Fibroblast of skin of scalp (primary cell): ENCODE measurements at regions not wholly inside any gene's neighbourhood (a gene's known extent, or its start where the extent isn't known, plus 50 kb on each side); places are given as distances from the start of the nearest gene placed in this dataset.

Source experiments
- DNase-seq: peaks from one replicate; pipeline ENCODE4 v3.0.0-alpha.2; 2013

DNA sequence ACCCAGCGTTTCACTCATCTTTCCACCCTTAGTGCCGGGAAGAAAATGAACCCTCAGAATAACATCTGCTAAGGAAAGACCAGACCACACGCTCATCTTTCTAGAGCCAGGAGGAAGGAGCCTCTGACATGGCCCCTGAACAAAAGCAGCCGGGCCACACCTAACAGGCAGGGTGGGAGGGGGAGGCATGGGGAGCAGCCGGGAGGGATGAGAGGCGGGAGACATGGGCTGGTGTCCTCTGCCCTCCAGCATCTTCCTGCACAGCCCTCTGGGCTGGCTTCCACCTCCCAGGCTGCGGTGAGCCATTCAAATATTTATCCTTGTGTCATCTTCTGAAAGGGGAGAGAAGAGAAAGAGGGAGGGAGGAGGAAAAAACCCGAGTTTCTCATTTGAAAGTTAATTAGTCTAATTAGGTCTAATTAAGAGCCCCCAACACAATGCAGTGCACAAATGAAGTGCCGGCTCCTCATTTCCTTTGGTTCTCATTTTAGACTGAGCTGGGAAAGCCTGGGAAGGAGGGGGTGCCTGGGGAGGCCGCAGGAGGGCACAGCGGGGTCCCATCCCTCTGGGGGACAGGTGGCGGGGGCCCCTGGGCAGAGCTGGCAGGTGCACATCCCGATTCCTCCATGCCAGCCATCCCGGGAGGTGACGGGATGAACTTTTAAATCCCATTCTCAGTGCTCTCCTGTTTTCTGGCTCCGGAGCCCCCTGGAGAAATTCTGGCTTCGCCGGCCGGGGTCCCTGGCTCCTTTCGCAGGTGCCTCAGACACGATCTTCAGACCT lies 90.5 kb downstream of the ENGASE start:
- no peak for DNase-seq

DNA sequence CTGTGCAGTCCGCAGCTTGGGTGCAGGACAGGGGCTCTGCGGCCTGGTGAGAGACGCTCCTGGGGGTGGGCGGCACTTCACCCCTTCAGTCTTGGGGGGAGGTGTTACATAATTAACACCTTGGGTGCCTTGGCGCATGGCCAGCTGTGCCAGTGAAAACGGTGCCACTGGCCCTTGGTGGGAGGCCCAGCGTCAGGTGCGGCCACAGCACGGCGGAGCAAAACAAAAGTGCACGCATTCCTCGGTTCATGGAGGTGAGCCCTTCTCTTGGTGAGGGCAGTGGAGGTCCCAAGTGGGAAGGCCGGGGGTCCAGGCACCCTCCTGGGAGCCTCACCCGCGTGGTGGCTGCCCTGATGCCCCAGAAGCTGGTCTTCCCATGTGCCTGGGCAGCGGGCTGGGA lies 89.8 kb downstream of the ENGASE start:
- DNase-seq: no peak

DNA sequence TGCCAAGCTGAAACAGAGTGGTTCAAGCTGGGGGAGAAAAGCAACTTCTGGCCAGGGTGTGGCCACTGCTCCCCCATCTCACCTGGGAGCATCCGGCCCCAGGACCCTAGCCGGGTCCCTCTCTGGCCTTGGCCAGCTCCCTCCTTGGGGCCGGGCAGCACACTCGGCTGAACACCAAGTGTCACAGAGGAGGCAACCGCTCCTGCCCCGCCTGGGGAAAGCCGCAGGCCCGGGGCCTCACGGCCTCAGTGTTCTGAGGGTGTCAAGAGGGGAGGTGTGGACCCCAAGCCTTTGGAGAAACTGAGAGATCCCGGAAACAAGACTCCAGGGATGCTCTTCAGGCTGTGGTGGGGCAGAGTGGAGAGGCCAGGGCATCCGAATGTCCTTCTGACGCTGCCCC lies 88.4 kb downstream of the ENGASE start:
- no peak for DNase-seq

DNA sequence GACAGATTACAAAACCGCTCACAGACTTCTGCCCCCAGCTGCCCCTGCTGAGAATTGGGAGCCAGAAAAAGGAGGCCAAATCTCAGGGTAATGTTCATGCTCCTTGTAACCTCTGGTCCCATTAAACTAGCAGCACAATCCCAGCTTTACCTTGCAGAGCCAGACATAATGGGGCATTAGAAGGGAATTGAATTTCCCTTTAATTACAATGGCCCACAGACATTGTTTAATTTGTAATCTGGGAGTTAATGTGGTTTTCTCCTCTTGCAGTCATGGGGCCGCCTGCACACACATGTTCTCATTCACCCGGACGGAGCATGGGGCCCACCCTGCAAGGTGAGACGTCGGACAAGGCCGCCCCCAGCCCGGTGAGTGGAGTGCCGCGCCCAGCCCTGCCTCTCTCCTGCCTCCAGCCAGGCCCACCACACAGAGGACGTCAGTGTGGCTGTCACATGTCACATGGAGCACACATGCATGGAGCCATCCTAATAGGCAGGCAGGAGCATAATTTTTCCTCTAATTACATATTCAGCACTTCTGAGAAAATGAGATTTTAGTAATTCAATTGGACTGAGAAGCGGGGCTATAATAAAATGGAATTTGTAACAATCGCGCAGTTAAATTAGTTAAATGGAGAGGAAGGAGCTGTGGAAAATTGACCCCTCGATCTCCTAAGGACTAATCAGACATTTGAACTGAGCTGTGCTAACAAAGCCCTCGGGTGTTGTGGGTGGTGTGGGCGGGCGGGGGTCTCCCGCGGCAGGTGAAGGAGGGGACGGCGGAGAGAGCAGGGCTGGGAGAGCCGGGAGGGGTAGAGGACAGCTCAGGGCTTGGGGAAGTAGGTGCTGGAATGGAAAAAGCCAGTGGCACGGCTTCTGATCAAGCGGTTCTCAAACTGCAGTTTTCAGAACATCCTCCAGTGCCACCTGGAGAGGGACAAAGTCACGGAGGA lies 87.7 kb downstream of the ENGASE start:
- no peak for DNase-seq

DNA sequence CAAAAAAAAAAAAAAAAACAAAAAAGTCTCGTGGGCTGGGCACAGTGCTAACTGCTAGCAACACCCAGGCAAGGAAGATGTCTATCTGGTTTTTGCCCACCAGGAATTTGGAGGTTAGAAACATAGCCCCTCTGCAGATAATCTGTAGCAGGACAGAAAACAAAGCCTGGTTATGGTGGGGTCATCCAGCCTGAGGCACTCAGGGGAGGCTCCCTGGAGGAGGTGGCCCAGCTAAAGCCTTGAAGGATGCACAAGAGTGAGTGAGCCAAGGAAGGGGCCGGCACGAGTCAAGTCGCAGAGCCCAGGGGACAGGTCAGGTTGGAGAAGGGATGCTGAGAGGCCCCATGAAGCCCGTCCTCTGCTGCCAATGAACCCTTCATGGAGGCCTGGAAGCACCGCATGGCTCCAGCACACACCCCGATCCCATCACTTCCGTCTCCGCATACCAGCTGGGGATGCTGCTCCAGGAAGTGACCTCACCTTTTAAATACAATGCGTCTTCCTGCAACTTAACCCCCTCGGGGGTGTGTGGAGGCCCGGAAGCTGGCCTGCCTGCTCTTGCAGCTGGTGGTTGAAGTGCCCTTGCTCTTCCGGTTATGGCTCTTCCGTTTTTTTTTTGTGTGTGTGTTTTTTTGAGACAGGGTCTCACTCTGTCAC lies 86.5 kb downstream of the ENGASE start:
- peak; percentile 7 for DNase-seq

DNA sequence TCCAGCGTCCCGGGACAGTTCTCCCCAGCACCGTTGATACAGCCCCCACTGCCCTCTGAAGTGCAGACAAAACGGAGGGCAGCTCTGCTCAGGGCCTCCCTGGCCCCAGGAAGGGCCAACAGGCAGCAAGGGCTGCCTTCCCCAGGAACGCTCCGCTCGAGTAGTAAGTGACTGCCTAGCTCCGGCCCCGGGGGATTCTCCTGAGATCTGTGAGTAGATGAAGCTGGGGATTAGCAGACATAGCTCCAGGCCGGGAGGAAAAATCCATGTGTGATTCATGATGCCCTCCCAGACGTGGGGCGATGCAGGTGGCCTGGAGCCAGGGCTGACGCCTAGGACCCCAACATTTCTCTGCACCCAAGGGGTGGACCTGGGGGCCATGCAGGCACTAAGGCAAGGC lies 85.3 kb downstream of the ENGASE start:
- no peak for DNase-seq

DNA sequence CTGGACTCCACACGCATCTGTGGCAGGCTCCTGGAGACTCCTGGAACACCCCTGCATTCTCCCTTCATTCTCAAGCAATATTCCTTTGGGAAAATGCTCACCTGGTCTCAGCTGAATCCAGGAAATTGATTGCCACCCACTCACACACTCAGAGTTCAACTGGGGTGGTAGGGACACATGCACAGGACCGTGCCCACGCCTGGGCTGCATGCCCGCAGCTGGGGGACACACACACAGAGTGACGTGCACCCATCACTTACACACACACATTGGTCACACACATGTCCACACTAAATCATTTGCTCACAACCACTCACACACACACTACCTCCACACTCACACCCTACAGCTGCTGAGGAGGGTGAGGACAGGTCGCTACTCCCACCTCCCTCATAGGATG lies 84.8 kb downstream of the ENGASE start:
- no peak for DNase-seq

DNA sequence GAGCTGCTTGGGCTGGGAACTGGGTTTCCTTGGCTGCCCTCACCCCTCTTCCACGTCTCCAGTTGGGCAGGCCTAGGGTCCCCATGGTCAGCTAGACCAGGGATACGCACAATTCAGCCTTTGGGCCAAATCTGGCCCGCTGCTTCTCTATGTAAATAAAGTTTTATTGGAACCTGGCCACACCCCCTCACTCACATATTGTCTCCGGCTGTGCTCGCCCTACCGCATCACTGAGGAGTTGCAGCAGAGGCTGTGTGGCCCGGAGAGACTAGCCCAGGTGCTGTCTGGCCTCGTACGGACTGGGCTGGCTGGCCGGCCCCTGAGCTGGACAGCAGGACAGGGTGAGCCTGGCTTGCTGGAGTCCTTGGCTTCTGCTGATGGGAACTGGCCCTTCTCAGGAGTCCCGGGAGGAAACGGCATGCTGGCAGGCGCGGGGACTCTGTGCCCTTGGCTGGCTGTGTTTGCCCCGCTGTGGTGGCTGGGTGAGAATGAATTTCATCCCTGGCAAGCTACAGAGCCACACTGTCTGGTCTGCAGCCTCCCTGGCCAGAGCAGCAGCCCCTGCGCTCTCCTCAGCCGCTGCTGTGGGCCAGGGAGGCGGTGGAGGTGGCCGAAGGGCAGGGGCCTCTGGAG lies 82.0 kb downstream of the ENGASE start:
- DNase-seq: no peak

DNA sequence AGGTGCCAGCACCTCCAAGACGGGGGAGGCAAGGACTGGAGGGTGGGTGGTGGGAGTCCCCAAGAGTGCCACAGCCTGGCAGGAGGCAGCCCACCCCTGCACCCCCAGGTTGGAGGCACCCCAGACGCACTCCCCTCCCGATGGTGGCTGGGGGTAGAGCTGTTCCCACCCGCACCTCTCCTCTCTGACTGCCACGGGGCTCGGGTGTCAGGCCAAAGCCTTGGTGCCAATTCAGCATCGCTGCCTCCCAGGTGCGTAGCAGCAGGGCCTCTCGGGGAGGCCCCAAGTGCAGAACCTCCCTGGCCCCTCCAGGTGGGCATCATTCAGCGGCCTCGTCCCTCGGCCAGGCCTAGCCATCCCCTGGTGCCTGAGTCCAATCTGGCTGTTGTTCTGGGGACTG lies 81.1 kb downstream of the ENGASE start:
- DNase-seq: no peak

DNA sequence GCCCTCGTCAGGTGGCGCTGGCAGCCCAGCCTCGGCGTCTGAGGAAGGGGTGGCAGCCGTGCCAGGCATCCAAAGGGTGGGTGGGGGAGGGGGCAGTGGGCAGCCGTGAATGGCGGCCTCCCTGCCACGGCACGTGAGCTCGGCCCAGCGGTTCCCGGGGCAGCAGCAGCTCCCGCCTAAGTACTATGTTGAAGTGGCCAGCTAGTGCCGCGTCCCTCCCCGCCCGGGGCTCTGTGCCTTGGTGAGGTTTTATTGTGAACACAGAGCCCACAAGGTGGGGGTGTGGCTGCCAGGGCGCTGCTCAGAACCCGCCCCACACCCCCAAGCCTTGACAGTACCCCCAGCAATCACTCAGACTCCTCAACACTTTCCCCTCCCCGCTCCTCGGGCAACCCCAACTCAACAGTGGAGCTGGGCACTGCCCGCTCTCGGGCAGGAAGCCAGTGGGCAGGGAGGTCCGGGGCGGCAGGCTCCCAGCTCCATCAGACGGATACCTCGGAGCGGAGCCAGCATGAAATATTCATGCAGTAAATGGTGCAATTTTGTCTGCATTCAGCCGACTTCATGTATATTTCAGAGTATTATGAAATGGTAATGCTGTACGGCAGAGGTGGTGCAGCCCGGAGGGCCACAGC lies 80.4 kb downstream of the ENGASE start:
- DNase-seq: no peak

DNA sequence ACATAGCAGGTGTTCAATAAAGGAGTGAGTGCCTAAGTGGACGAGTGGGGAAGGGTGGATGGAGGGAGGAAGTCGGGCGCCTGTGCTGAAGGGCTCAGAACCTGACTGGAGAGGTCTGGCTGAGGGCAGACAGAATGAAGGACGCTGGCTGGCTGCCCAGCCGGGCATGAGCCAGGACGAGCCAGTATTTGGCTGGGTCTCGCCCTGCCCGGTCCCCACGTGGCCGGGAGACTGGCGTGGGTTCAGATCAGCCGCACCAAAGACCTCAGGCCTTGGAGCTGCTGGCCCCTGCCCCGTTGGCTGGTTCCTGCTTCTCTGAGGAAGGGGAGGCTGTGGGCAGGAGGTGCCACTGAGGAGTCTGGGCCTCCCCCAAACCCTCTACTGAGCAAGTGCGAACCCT lies 79.8 kb downstream of the ENGASE start:
- DNase-seq: no peak

DNA sequence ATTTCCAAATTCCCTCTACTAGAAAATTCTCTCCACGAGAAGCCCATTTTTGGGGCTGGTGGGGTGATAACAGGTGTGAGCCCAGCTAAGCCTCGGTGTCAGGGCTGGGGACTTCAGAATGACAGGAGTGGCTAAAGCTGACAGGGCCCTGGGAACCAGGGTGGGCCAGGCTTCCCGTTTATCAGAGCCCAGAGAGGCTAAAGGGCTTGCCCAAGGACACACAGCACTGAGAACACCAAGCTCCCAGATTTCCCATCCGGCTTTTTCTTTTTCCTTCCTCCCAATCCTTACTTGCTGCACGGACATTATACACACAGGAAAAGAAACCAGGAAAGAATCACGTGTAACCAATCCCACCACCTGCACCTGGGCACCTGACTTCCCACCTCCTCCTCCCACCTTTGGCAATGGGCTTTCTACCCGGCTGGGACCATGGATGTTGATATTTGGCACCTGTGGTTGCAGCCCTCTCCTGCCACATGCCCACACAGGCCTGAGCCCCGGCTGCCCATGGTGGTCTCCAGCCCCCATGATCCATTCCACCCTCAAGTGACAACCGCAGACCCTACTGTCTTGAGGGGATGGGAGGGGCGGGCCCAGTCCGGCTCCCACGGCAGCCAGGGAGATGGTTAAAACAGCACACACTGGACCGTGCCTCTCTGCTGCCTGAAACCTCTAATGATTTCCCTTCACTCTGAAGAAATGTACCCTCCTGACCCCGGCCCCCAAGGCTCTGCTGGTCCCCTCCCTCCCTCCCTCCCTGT lies 78.9 kb downstream of the ENGASE start:
- no peak for DNase-seq

DNA sequence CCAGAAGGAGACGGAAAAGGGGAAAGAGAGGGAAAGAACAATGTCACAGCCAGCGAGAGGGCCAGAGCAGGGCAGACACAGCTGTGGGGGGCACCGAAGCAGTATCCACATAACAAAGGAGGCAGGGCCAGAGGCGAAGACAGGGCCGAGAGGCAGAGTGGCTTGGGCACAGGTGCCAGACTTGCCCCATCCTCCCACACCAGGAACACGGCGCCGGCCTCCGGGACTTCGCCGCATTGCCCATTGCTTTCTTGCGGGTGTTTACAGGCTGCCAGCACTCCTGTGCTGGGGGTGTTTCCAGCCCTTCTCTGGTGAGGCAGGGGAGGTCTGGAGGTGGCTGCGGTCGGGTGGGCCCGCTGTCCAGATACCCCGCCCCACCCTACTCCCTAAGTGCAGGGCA lies 78.0 kb downstream of the ENGASE start:
- DNase-seq: no peak

DNA sequence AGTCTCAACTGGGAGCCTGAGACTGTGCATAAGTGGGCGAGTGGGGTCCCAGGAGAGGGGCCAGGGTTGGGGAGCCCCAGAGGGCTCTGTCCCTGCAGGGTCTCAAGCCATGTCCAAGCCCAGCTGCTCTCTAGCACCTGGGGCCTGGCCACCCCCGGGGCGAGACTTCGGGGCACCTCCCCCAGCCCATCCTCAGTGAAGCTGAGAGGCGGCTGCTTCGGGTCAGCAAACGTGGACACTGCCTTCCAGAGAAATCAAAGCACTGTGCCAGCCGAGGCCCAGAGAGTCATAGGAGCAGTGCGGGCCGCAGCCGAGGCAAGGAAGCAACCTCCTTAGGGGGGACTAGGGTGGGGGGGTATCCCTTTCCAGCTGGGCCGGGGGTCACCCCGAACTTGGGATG lies 77.5 kb downstream of the ENGASE start:
- DNase-seq: no peak

DNA sequence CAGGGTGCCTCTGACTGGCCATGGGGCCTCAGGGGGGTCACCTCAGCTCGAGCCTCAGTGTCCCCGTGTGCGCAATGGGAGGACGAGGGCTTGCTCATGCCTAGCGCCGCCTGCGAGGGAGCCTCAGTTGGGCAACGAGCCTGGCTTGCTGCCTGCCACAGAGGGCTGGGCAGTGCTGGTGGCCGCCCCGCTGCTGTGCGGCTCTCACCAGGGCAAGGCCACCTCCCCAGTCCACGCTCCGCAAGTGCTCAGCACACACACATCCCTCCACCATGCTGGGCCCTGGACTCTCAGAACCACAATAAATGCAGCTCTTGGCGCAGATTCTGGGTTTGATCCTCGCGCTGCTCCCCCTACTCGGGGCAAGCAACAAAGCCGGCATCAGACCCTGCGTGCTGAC lies 76.2 kb downstream of the ENGASE start:
- DNase-seq: no peak

DNA sequence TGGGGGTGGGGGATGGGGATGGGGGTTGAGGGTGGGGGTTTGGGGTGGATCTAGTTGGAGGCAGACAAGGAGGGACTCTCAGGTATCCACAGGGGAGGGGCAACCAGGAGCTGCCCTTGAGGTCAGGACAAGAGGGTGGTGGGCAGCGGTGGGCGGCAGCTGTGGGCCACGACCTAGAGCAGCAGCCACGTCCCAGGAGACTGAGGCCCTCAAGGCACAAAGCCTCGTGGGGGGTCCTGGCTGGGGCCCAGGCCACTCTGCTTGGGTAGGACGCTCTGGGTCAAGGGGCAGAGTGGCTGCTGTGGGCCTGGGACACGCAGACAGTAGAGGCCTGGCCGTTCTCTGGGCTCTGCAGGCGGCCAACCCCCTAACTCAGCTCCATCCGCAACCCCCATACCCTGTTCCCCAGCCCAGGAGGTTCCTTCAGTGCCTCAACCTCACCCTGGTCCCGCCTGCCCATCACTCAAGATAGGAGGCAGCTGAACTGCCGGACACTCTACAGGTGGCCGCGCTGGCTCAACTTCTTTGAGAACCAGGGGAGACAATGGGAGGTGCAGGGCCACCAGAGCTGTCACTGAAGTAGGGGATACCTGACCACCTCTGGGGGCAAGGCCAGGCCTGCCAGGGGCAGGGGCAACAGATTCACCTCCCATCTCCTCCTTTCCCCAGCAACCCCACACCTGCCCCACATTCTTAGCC lies 75.6 kb downstream of the ENGASE start:
- DNase-seq: no peak

DNA sequence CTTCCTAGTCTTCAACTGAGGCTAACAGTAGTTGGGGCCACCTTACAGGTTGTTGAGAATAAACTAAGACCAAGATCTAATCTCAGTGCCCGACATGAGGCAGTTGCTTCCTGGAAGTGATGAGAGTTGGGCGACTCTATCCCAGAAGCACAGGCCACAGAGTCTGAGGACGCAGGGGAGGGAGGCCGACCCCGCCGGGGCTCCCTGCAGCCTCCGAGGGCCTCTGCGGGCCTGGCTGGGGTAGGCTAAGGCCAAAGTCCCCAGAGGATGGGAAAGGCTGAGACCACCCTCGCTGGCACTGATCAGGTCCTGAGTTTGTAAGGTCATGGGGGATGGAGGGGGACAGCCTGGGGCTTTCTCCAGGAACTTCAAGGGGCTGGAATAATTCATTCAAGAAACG lies 74.0 kb downstream of the ENGASE start:
- no peak for DNase-seq

DNA sequence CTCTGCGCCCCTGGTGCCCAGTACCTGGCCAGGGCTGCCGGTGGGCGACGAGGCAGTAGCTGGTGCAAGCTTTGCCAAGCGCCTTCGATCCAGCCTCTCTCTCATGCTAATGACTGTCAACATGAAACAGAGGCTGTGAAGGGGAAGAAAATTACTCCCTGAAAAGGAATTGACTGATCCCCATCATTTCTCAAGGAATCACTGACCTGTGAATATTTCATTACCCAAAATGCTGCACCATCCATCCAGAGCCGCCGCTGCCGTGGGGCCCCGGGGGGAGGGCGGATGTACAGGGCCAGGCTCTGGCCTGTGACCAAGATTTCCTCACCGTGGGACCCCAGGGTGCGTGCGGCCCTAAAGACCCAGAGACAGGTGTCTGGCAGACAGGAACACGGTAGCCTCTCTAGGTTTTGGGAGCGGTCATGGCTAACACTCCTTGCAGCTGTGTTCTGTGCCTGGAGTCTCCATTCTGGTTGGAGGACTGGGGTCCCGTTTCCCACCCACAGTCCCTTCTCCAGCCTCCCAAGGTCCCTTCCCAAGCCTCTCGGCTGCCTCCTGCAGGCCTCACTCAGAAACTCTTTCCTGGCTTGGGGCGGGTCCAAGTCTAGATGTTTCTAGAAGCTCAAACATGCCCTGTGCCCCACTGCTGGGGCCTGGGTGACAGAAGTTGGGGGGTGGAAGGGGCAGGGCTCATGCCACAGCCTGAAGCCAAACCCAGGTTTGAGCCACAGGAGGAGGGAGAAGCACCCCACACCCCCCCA lies 73.3 kb downstream of the ENGASE start:
- no peak for DNase-seq

DNA sequence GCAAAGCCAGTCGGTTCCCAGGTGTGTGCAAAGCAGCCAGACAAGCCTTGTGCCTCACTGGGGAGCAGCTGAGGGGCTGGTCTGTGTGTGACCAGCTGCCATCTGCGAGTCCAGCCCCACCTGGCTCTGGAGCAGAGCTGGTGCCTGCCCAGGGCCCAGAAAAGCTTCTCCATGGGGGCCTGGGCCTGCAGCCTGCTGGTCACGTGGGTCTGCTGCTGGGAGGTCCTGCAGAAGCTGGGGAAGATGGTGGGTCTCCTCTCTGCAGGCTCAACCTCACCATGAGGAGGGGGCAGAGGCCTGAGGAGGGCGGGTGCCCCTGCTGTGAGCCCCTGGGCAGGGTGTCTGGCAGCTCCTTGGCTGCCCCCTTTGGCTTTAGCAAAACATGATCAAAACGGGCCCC lies 71.9 kb downstream of the ENGASE start:
- no peak for DNase-seq

DNA sequence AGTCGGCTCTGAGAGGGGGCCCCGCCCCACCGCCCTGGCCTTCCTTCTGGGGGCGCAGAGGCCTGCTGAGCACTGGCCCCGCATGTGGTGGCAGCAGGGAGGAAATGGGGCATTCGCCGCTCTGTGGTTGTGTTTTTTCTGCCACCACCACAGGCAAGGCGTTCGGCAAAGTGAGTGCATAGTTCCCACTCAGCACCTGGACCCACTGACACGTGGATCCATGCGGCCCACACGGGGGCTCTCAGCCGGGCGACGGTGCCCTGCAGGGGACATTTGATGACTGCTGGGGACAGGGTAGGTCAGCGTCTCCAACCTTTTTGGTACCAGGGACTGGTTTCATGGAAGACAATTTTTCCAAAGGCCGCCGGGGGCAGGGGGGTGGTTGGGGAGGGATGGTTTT lies 70.9 kb downstream of the ENGASE start:
- no peak for DNase-seq
